CD4-positive, CD25-positive, alpha-beta regulatory T cell (primary cell): ENCODE measurements at regions not wholly inside any gene's neighbourhood (a gene's known extent, or its start where the extent isn't known, plus 50 kb on each side); places are given as distances from the start of the nearest gene placed in this dataset.
A peak's percentile ranks its signal among the peaks of the same experiment; 100 is the strongest.

ENCODE experiments used
- ATAC-seq, 2 donors: fragments of 150-1000 bp; cut with Tn5 transposase; one replicate each; pipeline ENCODE4 v1.10.0; 2021; ENCODE audit warnings: low read depth in 2 of 2, moderate number of reproducible peaks in 2 of 2, moderate library complexity in 1 of 2
- DNase-seq, 3 donors: peaks; one replicate each; pipeline versions ENCODE4 v3.0.0 to v3.0.0-alpha.2; 2012 to 2022; ENCODE audit warnings: mixed read lengths in 1 of 3
- H3K27ac ChIP-seq: one replicate; pipeline ENCODE4 v1.7.0; 2013; ENCODE audit warnings: mild to moderate bottlenecking, low read length; ENCODE audit not compliant: insufficient read depth, poor library complexity, severe bottlenecking
- H3K27me3 ChIP-seq: one replicate; pipeline ENCODE4 v1.7.0; 2013; ENCODE audit warnings: low read length; ENCODE audit not compliant: control insufficient read depth, insufficient read depth
- H3K36me3 ChIP-seq: one replicate; pipeline ENCODE4 v1.7.0; 2013; ENCODE audit warnings: mild to moderate bottlenecking, low read length, moderate library complexity; ENCODE audit not compliant: control insufficient read depth, insufficient read depth
- H3K4me1 ChIP-seq: 2 replicates; pipeline ENCODE4 v1.7.0; 2013; ENCODE audit warnings: mild to moderate bottlenecking, low read length; ENCODE audit not compliant: insufficient read depth, control insufficient read depth, poor library complexity, severe bottlenecking
- H3K4me3 ChIP-seq: one replicate; pipeline ENCODE4 v1.7.0; 2013; ENCODE audit warnings: low read depth, mild to moderate bottlenecking, low read length, moderate library complexity
- H3K9me3 ChIP-seq, 2 experiments: 1 replicate in 1 of 2; 2 replicates in 1 of 2; pipeline ENCODE4 v1.7.0; 2013; ENCODE audit warnings: low read length in 2 of 2, mild to moderate bottlenecking in 1 of 2, moderate library complexity in 1 of 2; ENCODE audit not compliant: control insufficient read depth in 2 of 2
- H3K27ac Mint-ChIP-seq, 3 donors: one replicate each; pipeline ENCODE4 v1.8.0; 2020 to 2022; ENCODE audit warnings: mild to moderate bottlenecking in 3 of 3, mixed read lengths in 3 of 3, moderate library complexity in 2 of 3
- H3K27me3 Mint-ChIP-seq: one replicate; pipeline ENCODE4 v1.8.0; 2022; ENCODE audit warnings: mild to moderate bottlenecking, mixed read lengths
- H3K36me3 Mint-ChIP-seq: one replicate; pipeline ENCODE4 v1.8.0; 2020; ENCODE audit warnings: mixed read lengths
- H3K4me1 Mint-ChIP-seq, 4 donors: one replicate each; pipeline ENCODE4 v1.8.0; 2020 to 2022; ENCODE audit warnings: mixed read lengths in 4 of 4, mild to moderate bottlenecking in 1 of 4
- H3K4me3 Mint-ChIP-seq, 4 donors: one replicate each; pipeline ENCODE4 v1.8.0; 2020 to 2022; ENCODE audit warnings: mild to moderate bottlenecking in 4 of 4, mixed read lengths in 4 of 4, moderate library complexity in 3 of 4
- H3K9me3 Mint-ChIP-seq, 7 donors: one replicate each; pipeline ENCODE4 v1.8.0; 2020 to 2022; ENCODE audit warnings: mixed read lengths in 7 of 7, mild to moderate bottlenecking in 3 of 7, moderate library complexity in 2 of 7

GRCh38 chr12:116687888-116688287 lies 50.0 kb downstream of the SPRING1 start:
- Histone ChIP-seq H3K27ac (no peak overlapping the region), H3K4me3 (no peak overlapping the region), H3K36me3 (no peaks in the 10 kb centered on the region), H3K27me3 (peaks cover 5% of the 10 kb centered on the region), H3K4me1 (no peaks in the 10 kb centered on the region), H3K9me3 (no peaks in the 10 kb centered on the region)
- H3K4me1 Mint-ChIP-seq: no peaks in the 10 kb centered on the region
- peaks cover 36% of the 10 kb centered on the region for H3K27me3 Mint-ChIP-seq
- H3K9me3 Mint-ChIP-seq: no peaks in the 10 kb centered on the region
- DNase-seq: peak in 1 of 3 donors; percentile 29
- no peak overlapping the region for H3K4me3 Mint-ChIP-seq
- H3K27ac Mint-ChIP-seq: no peak overlapping the region
- ATAC-seq: no peak
- no peaks in the 10 kb centered on the region for H3K36me3 Mint-ChIP-seq

GRCh38 chr12:116684891-116685290 lies 53.0 kb downstream of the SPRING1 start:
- no peak overlapping the region for H3K27ac ChIP-seq
- H3K9me3 Mint-ChIP-seq: peaks cover 0 to 2% (median 0%) of the 10 kb centered on the region in 7 donors
- H3K27me3 Mint-ChIP-seq: peaks cover 25% of the 10 kb centered on the region
- DNase-seq: no peak
- no peak overlapping the region for H3K4me3 ChIP-seq
- no peak overlapping the region for H3K4me3 Mint-ChIP-seq
- H3K36me3 Mint-ChIP-seq: no peaks in the 10 kb centered on the region
- H3K27me3 ChIP-seq: peaks cover 4% of the 10 kb centered on the region
- no peak overlapping the region for H3K27ac Mint-ChIP-seq
- H3K9me3 ChIP-seq: no peaks in the 10 kb centered on the region
- H3K36me3 ChIP-seq: no peaks in the 10 kb centered on the region
- ATAC-seq: no peak
- H3K4me1 ChIP-seq: no peaks in the 10 kb centered on the region
- no peaks in the 10 kb centered on the region for H3K4me1 Mint-ChIP-seq

- Mint-ChIP-seq H3K4me1 (peaks cover 7 to 35% (median 26%) of the 10 kb centered on the region in 4 donors), H3K27ac (no peak overlapping the region), H3K4me3 (no peak overlapping the region), H3K9me3 (peaks cover 0 to 2% (median 0%) of the 10 kb centered on the region in 7 donors), H3K27me3 (peaks cover 6% of the 10 kb centered on the region), H3K36me3 (no peaks in the 10 kb centered on the region)
- Histone ChIP-seq H3K9me3 (no peaks in the 10 kb centered on the region), H3K27ac (no peak overlapping the region), H3K36me3 (no peaks in the 10 kb centered on the region), H3K4me1 (peaks cover 12% of the 10 kb centered on the region), H3K27me3 (peaks cover 2% of the 10 kb centered on the region), H3K4me3 (no peak overlapping the region)
- ATAC-seq (no peak), DNase-seq (no peak)
These were observed 60.6 kb downstream of the SPRING1 start for GRCh38 chr12:116677202-116677661.

- H3K27ac Mint-ChIP-seq: peak overlapping the region in 1 of 3 donors; percentile 57
- H3K4me1 Mint-ChIP-seq: peaks cover 7 to 40% (median 28%) of the 10 kb centered on the region in 4 donors
- Histone ChIP-seq H3K36me3 (no peaks in the 10 kb centered on the region), H3K4me1 (peaks cover 12% of the 10 kb centered on the region), H3K4me3 (no peak overlapping the region), H3K9me3 (no peaks in the 10 kb centered on the region), H3K27ac (no peak overlapping the region), H3K27me3 (peaks cover 2% of the 10 kb centered on the region)
- H3K36me3 Mint-ChIP-seq: no peaks in the 10 kb centered on the region
- H3K9me3 Mint-ChIP-seq: peaks cover 0 to 2% (median 0%) of the 10 kb centered on the region in 7 donors
- H3K4me3 Mint-ChIP-seq: no peak overlapping the region
- peaks cover 6% of the 10 kb centered on the region for H3K27me3 Mint-ChIP-seq
- DNase-seq: no peak
- no peak for ATAC-seq
These were observed 62.3 kb downstream of the SPRING1 start for GRCh38 chr12:116675339-116676107.

- Mint-ChIP-seq H3K27ac (peak overlapping the region in 2 of 3 donors; percentile 8 to 57), H3K4me1 (peaks cover 7 to 40% (median 28%) of the 10 kb centered on the region in 4 donors)
These were observed 63.2 kb downstream of the SPRING1 start for GRCh38 chr12:116674643-116675183.

GRCh38 chr12:116673681-116674111 lies 64.2 kb downstream of the SPRING1 start:
- Histone ChIP-seq H3K36me3 (no peaks in the 10 kb centered on the region), H3K9me3 (no peaks in the 10 kb centered on the region), H3K27me3 (peaks cover 2% of the 10 kb centered on the region), H3K4me1 (peaks cover 12% of the 10 kb centered on the region), H3K27ac (no peak overlapping the region), H3K4me3 (peak overlapping the region; percentile 11)
- no peaks in the 10 kb centered on the region for H3K36me3 Mint-ChIP-seq
- peaks cover 7 to 40% (median 28%) of the 10 kb centered on the region in 4 donors for H3K4me1 Mint-ChIP-seq
- H3K27me3 Mint-ChIP-seq: peaks cover 11% of the 10 kb centered on the region
- no peaks in the 10 kb centered on the region for H3K9me3 Mint-ChIP-seq
- no peak for ATAC-seq
- peak overlapping the region; percentile 57 to 96 (median 65) for H3K27ac Mint-ChIP-seq
- DNase-seq: peak in 1 of 3 donors; percentile 8
- peak overlapping the region in 3 of 4 donors; percentile 8 to 52 (median 39) for H3K4me3 Mint-ChIP-seq

More at GRCh38 chr12:116674643-116675183, 63.2 kb downstream of the SPRING1 start:
- H3K36me3 ChIP-seq: no peaks in the 10 kb centered on the region
- peaks cover 6% of the 10 kb centered on the region for H3K27me3 Mint-ChIP-seq
- no peaks in the 10 kb centered on the region for H3K36me3 Mint-ChIP-seq
- no peak overlapping the region for H3K4me3 Mint-ChIP-seq
- no peak overlapping the region for H3K4me3 ChIP-seq
- peak in 1 of 3 donors; percentile 5 for DNase-seq
- no peak for ATAC-seq
- peaks cover 2% of the 10 kb centered on the region for H3K27me3 ChIP-seq
- peaks cover 12% of the 10 kb centered on the region for H3K4me1 ChIP-seq
- no peaks in the 10 kb centered on the region for H3K9me3 ChIP-seq
- no peak overlapping the region for H3K27ac ChIP-seq
- H3K9me3 Mint-ChIP-seq: no peaks in the 10 kb centered on the region

GRCh38 chr12:116672842-116673516 lies 64.9 kb downstream of the SPRING1 start:
- peaks cover 12% of the 10 kb centered on the region for H3K4me1 ChIP-seq
- no peaks in the 10 kb centered on the region for H3K36me3 ChIP-seq
- Mint-ChIP-seq H3K27me3 (peaks cover 11% of the 10 kb centered on the region), H3K36me3 (no peaks in the 10 kb centered on the region), H3K9me3 (no peaks in the 10 kb centered on the region), H3K4me3 (peak overlapping the region; percentile 25 to 85 (median 82)), H3K4me1 (peaks cover 7 to 40% (median 28%) of the 10 kb centered on the region in 4 donors), H3K27ac (peak overlapping the region; percentile 26 to 96 (median 57))
- H3K9me3 ChIP-seq: no peaks in the 10 kb centered on the region
- peaks cover 1% of the 10 kb centered on the region for H3K27me3 ChIP-seq
- DNase-seq: peak in 2 of 3 donors; percentile 22 to 75
- H3K27ac ChIP-seq: no peak overlapping the region
- H3K4me3 ChIP-seq: peak overlapping the region; percentile 69
- peak; percentile 71 to 84 for ATAC-seq
